GM21723 (cell line): ENCODE measurements at regions not wholly inside any gene's neighbourhood (a gene's known extent, or its start where the extent isn't known, plus 50 kb on each side); places are given as distances from the start of the nearest gene placed in this dataset.

Experiments used
- ATAC-seq: cut with Tn5 transposase; IDR thresholded peaks from one replicate; pipeline ENCODE4 v1.9.1; 2021; ENCODE audit warnings: mild to moderate bottlenecking, moderate library complexity; ENCODE audit not compliant: unreplicated experiment

- ATAC-seq = no peak
Measured at GRCh38 chr18:2394684-2395083, 176.6 kb downstream of the METTL4 start.

DNA sequence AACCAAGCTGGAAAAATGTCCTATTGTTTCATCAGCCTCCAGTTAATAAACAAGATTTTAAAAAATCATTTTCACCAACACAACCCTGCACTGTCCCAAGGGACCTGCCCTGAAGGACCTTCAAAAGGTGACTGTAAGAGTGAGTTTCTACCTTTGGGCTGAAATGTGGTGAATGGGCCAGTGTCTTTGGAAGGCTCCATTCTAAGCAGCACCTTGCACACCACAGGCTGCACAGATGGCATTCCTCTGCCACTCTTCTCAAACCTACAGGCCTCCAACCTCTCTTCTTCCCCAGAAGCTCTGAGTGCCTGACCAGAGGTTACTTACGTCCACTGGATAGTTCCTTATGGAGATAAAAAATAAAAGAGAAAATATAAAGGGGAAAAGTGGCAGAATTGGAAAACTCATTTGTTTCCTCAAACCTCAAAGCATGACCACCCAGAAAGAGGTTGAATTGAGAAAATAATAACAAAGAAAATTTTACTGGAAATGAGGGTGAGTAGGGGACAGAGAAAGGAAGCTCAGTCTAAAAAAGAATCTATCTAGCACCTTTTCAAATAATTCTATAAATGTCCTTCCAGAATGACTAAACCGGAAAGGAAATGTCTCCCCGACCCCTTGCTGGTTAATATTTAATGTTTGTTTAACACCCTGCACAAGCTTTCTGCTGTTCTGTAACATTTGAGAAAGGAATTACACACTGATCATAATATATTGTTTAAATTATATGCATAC, 175.7 kb downstream of the METTL4 start:
- no peak for ATAC-seq

DNA sequence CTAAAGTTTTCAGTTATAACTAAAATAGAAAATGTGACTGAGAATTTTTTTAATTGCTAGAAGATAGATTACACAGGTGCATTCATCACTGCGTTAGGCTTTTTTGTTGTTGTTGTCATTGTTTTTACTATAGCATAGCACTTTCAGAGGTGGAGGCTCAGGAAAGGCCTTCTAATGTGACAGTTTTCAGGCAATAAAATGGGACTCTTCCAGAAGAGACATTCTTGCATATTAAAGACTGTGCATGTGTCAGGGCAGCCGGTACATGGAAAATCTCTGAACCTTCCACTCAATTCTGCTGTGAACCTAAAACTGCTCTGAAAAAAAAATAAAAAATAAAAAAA, 175.2 kb downstream of the METTL4 start:
- no peak for ATAC-seq

- no peak for ATAC-seq
Measured at GRCh38 chr18:2400701-2401196, 170.6 kb downstream of the METTL4 start.

- no peak for ATAC-seq
Measured at GRCh38 chr18:2402084-2402483, 169.2 kb downstream of the METTL4 start.

- ATAC-seq = no peak
Measured at GRCh38 chr18:2406544-2406943, 164.8 kb downstream of the METTL4 start.

- no peak for ATAC-seq
Measured at GRCh38 chr18:2407961-2408360, 163.3 kb downstream of the METTL4 start.

DNA sequence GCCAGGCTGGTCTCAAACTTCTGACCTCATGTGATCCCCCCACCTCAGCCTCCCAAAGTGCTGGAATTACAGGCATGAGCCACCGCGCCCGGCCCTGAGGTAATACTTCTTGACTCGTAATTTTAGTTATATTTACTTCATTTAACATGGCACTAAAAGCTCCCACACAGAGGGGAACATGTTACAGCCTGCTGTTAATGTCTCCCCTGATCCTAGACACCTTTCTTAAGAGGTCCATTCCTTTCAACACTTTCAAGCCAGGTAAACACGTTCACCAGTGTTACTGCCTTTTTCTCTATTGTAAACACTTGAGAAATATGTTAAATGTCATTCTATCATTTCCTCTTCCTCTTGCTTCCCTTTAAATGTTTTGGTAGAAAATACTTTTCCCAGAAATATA, 161.4 kb downstream of the METTL4 start:
- no peak for ATAC-seq

- no peak for ATAC-seq
Measured at GRCh38 chr18:2410688-2411087, 160.6 kb downstream of the METTL4 start.

DNA sequence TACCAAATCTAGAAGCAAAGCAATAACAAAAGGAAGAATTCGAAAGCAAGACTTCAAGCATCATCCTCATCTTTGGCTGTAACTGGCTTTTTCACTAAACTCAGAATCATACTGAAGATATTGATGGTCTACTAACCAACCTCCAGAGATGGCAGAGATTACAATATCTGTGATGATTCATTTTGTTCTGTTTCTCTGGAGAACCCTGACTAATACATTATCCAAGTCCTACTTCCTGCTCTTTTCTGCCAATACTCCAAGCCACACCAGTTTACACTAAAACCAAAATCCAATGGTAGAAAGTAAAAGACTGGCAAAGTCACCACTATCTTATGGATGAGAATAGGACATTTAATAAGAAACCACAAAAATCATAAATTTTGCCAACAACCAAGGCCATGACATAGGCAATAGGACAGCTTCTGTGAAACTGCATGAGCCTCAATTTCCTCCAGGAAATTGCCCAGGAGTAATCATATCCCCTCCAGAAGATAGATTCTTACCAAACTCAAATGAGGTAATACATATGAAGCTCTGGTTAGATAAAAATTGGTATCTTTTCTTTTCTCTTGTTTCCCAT, 159.8 kb downstream of the METTL4 start:
- no peak for ATAC-seq

GRCh38 chr18:2412281-2412680, 159.0 kb downstream of the METTL4 start:
- no peak for ATAC-seq

DNA sequence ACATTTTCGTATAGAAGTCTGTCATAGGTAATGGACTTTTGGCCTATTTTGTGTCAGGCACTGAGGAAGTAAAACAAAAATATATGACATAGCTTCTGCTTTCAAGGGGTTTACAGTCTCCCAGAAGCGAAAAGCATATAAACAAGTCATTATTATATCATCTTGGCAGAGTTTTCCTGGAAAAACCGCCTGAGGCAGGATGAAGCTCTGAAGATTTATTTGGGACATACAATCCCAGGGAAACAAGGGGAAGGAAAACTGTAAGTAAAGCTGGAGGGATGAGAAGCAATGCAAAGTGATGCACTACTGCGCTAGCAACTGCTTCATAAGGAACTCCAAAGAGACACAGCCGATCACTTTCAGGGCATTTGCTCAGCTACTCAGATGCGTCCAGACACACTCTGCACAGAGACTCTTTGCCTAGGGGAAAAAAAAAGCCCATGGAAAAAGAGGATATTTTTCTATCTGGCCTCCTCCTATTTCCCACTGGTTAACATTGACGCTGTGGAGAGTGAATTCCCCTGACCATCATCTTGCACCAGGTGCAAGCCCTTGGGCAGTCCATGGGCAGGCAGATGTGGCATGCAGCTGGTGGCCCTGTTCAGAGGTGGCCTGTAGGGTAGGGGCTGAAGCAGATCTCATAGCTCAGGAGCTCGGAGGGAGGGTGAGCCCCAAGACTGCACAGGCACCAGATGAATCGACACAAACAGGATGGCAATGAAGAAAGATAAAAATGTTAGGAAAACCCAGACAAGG, 158.1 kb downstream of the METTL4 start:
- no peak for ATAC-seq

DNA sequence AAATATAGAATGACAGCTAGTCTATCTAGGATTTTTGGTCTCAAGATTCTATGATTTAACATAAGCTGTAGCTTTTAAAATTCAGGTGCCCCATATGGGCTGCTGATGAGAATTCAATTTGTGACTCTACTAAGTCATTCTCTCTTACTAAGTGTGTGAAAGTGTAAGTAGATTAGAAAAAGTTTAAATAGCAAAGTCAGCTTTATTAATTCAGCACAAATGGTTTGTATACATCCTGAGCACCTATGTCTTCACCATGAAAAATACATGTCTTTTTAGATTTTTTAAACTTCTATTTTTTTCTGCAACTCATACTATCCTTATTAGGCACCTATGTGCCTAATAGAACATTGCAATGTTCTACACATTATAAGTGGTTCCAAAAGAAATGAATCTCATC, 157.1 kb downstream of the METTL4 start:
- ATAC-seq = no peak

GRCh38 chr18:2415656-2416055, 155.6 kb downstream of the METTL4 start:
- no peak for ATAC-seq

GRCh38 chr18:2417861-2418610, 153.3 kb downstream of the METTL4 start:
- ATAC-seq = no peak

GRCh38 chr18:2420367-2420766, 150.9 kb downstream of the METTL4 start:
- no peak for ATAC-seq

- no peak for ATAC-seq
Measured at GRCh38 chr18:2423761-2424160, 147.5 kb downstream of the METTL4 start.

DNA sequence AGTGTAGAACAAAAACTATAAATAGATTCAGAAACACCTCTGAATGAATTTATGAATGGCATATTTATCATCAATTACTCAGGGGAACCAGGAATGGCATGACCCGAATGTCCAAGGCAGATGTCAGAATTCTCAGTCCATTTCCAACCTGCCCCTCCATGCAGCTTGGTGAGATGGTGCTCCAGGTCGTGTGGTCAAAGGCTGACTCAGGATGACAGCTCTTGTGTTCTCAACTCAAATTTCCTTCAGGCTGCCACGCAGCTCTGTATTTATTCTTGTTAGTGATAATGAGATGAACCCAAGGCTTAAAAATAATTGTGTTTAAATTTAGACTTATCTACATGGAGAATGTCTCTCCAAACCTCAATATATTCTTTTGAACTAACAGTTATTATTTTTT, 146.9 kb downstream of the METTL4 start:
- ATAC-seq = no peak

DNA sequence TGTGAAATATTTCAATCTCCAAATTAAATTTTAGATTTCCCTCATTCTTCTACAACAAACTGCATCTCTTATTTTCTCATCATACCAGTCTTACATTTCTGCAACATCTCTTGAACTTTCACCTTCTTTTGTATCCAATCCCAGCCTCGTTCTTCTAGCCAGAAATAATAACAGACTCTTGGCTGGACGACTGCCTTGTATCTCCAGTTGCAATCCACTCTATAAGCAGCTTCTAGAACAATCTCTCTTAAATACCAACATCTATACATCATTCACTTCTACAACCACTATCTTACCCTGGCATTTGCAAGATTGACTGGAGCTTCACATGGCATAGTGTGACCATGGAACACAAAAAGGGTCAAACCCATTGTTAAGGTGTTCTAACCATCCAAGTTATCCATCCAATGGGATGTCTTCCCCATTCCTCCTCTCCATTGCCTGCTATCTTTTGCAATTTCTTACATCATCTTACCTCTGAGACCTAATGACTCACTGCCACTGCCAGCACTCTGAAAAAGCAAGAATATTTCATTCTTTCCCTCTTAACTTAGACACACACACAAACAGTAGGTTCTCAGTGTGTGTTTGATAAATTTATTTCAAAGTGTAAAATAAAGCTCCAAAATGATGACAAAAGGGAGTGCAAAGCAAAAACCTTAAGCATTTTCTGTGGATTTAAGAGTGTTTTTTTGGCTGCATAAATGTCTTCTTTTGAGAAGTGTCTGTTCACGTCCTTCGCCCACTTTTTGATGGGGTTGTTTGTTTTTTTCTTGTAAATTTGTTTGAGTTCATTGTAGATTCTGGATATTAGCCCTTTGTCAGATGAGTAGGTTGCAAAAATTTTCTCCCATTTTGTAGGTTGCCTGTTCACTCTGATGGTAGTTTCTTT, 145.6 kb downstream of the METTL4 start:
- ATAC-seq = no peak

- no peak for ATAC-seq
Measured at GRCh38 chr18:2430191-2430590, 141.1 kb downstream of the METTL4 start.
